Activated naive CD4-positive, alpha-beta T cell treated with anti-CD3 and anti-CD28 coated beads, Interleukin-2, amount 50 U/mL, for 24 hours (primary cell): ENCODE measurements at regions not wholly inside any gene's neighbourhood (a gene's known extent, or its start where the extent isn't known, plus 50 kb on each side); places are given as distances from the start of the nearest gene placed in this dataset.

Experiments used
- H3K27ac Mint-ChIP-seq: one replicate; pipeline ENCODE4 v1.8.0; 2021; ENCODE audit warnings: mild to moderate bottlenecking, mixed read lengths
- H3K27me3 Mint-ChIP-seq: one replicate; pipeline ENCODE4 v1.8.0; 2021; ENCODE audit warnings: mixed read lengths
- H3K36me3 Mint-ChIP-seq: one replicate; pipeline ENCODE4 v1.8.0; 2021; ENCODE audit warnings: mixed read lengths
- H3K4me1 Mint-ChIP-seq: one replicate; pipeline ENCODE4 v1.8.0; 2021; ENCODE audit warnings: mixed read lengths
- H3K4me3 Mint-ChIP-seq: one replicate; pipeline ENCODE4 v1.8.0; 2021; ENCODE audit warnings: mild to moderate bottlenecking, mixed read lengths
- H3K9me3 Mint-ChIP-seq: one replicate; pipeline ENCODE4 v1.8.0; 2021; ENCODE audit warnings: mixed read lengths

DNA sequence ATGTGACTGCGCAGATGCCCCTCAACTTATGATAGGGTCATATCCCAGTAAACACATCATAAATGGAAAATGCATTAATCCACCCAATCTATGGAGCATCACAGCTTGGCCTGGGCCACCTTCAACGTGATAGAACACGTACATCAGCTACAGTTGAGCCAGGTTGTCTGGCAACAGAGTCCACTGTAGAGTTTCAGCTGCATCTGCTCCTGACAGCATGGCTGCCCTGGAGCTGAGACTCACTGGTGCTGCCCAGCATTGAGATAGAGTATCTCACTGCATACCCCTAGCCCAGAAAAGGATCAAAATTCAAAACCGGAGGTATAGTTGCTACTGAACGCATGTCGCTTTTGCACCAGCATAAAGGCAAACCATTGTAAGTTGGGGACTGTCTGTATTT lies 437.7 kb upstream of the MKI67 start:
- Mint-ChIP-seq H3K27ac (no peak overlapping the region), H3K4me3 (no peak overlapping the region), H3K36me3 (no peaks in the 10 kb centered on the region), H3K4me1 (no peaks in the 10 kb centered on the region), H3K27me3 (peaks cover 2% of the 10 kb centered on the region), H3K9me3 (peaks cover 11% of the 10 kb centered on the region)

DNA sequence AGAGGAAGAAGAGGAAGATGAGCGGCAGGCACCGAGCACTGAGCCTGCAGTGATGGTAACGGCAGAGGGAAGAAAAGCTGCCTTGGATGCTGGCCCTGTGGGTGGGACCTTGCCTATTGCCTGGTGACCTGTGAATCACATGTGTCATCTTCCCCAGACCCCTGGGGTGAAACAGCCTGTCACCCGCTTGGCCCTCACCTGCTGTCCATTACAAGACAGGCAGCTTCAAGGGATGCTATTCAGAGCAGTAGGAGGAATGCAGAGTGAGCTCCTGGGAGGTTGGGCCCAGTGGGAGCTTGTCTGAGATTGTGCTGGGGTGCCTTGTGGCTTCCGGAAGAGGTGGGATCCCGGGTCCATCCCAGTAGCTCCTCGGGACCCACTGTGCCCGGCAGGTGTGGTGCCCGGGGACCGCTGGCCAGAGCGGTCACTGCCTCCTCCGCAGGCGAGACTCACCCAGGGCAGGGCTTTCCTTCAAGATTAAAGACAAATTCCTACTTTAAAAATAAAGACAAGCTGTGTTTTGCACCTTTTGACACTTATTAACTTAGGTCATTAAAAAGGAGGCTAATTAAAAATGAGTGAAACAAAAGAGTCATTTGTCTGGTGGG lies 440.2 kb upstream of the MKI67 start:
- H3K4me3 Mint-ChIP-seq, result no peak overlapping the region
- no peak overlapping the region for H3K27ac Mint-ChIP-seq
- H3K27me3 Mint-ChIP-seq, result peaks cover 2% of the 10 kb centered on the region
- no peaks in the 10 kb centered on the region for H3K4me1 Mint-ChIP-seq
- peaks cover 11% of the 10 kb centered on the region for H3K9me3 Mint-ChIP-seq
- H3K36me3 Mint-ChIP-seq, result no peaks in the 10 kb centered on the region

DNA sequence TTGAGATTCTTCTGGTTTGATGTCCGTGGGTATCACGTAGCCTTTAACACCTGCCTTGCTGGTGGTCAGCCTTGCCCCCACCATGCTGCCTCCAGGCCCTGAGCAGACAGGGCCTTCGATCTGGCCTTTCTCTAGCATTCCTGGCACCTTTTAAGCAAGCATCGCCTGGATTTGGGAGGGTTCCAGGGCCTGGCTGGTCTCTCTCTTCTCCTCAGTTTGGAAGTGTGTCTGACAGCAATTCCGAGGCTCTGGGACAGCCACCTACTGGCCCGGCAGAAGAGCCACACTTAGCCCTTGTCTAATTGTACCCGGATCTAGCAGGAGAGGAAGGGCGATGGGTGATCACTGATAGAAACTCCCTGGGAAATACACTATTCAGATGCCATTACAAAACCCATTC lies 441.3 kb upstream of the MKI67 start:
- Mint-ChIP-seq H3K27ac (no peak overlapping the region), H3K4me1 (no peaks in the 10 kb centered on the region), H3K9me3 (peaks cover under 1% of the 10 kb centered on the region), H3K27me3 (no peaks in the 10 kb centered on the region), H3K4me3 (no peak overlapping the region), H3K36me3 (no peaks in the 10 kb centered on the region)

DNA sequence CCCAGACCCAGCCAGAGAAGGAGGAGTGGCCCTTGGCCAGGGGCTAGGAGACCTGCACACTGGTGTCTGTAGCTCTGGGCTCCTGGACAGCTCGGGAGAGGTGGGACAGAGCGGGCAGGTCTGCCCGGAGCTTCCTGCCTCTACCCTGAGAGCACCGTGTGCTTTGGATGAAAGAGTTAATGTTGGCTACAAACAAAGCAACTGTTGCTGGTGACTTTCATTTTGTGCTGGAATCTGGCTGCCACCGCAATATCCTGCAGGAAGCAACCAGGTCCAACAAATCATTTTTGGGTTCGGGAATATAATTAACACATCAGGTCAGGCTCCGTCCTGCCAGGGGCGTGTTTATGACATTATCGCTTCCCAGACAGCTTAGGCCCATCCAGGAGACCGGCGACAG lies 441.8 kb upstream of the MKI67 start:
- Mint-ChIP-seq H3K9me3 (no peaks in the 10 kb centered on the region), H3K27me3 (no peaks in the 10 kb centered on the region), H3K4me3 (no peak overlapping the region), H3K36me3 (no peaks in the 10 kb centered on the region), H3K4me1 (no peaks in the 10 kb centered on the region), H3K27ac (no peak overlapping the region)

DNA sequence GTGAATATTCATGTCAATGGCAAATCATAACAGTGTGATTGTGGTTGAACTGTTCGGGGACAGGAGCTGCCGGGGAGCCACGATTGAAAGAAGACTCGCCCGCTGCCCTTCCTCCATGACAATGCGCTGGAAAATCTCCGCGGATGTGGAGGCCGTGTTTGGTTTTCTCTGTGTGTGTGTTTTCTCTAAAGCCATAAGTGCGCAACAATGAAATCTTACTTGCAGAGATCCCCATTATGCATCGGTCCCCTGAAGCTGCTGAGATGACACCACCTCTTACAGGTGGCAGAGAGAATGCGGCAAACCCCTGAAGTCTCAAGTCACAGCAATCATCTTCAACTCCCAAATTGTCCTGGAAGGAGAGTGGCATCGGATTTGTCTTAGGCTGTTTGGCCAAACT lies 442.3 kb upstream of the MKI67 start:
- H3K9me3 Mint-ChIP-seq, result no peaks in the 10 kb centered on the region
- no peaks in the 10 kb centered on the region for H3K4me1 Mint-ChIP-seq
- no peak overlapping the region for H3K4me3 Mint-ChIP-seq
- no peaks in the 10 kb centered on the region for H3K36me3 Mint-ChIP-seq
- no peak overlapping the region for H3K27ac Mint-ChIP-seq
- H3K27me3 Mint-ChIP-seq, result no peaks in the 10 kb centered on the region

DNA sequence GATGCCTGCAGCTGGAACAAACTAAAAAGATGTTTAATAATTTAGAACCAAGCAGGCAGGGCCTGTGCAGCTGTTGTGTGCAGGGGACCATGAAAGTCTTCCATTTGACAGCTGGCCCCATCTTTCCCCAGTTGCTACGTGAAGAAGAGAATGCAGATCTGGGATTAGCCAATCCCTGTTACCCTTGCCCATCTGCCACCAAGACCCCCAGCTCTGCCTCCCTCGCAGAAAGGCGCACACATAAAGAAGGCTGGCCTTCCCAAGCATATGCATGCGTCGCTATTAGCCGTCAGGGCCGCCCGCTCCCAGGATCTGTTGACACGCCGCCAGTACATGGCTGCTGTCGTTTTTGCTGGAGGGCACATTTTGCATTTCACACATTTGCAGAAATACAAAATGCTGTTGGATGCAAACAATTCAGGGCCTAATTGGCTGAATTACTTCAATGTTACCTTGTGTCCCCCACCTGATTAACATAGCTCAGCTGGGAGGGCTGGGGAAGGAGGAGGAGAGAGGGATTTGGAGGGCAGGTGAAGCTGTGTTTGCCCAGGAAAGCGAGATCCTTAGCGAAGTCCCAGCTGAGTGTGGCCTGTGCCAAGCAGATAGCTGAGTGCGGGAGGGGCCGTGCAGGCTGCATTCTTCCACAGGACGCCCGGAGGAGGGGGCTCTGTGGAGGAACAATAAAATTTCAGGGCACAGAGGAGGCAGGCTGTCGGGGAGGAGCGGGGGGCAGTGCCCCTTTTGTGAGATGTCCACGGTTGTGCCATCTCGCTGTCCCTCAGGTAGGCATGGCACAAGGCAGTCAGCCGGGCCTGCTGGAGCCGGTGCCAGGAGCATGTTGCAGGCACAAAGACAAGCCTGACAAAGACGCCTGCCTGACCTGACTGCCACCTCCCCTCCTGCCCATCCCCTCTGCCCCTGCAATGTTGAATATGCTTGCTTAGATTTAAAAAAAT lies 443.0 kb upstream of the MKI67 start:
- Mint-ChIP-seq H3K27me3 (no peaks in the 10 kb centered on the region), H3K4me1 (no peaks in the 10 kb centered on the region), H3K27ac (no peak overlapping the region), H3K36me3 (no peaks in the 10 kb centered on the region), H3K4me3 (no peak overlapping the region), H3K9me3 (no peaks in the 10 kb centered on the region)

DNA sequence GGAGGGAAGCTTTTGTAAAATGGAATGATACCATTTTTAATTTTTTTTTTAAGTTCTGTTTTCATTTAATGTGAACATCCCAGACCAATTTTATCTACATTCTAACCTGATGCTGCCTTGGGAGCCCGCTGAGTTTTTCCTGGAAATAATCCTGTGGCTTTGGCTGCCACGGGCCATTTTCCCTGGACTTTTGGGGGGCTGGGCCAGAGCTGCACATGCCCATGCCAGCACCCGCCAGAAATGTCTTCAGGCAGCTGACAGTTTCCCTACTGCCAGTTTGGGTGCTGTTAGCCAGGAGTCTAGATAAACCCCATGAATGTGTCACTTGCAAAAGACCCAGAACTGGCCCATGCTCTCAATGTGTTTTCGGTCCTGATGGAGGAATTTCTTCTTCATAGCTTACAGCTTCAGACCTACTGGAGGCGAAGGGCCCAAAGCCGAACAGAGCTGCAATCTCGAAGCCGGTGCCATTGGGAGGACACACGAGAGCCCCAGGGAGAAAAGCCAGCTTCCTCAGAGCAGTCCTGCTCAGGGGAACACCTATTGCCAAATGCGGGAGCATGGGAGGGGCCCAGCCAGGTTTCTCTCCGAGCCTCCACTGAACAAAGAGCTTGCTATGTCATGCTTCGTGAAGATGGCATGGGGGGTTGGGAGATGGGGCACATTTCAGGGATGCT lies 444.2 kb upstream of the MKI67 start:
- no peaks in the 10 kb centered on the region for H3K9me3 Mint-ChIP-seq
- no peaks in the 10 kb centered on the region for H3K4me1 Mint-ChIP-seq
- H3K36me3 Mint-ChIP-seq, result no peaks in the 10 kb centered on the region
- no peak overlapping the region for H3K4me3 Mint-ChIP-seq
- H3K27me3 Mint-ChIP-seq, result no peaks in the 10 kb centered on the region
- H3K27ac Mint-ChIP-seq, result no peak overlapping the region

DNA sequence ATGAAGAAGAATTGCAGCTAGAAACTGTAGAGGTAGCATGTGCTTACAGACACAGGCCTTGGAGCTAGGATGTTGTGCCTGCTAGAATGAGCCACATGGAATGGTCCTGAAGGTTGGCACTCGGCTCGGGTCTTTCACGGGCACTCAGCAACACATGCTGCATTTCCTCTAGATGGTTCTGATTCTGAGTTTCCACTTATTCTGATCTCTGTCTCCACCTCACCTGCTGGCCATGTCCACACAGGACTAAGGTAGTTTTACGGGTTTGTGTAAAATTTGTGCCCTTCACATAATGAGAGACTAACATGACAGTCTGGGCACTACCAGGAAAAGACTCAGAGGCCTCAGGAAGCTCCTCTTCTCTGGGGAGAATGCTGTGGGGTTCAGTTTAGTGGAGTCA lies 444.8 kb upstream of the MKI67 start:
- Mint-ChIP-seq H3K4me1 (no peaks in the 10 kb centered on the region), H3K27me3 (no peaks in the 10 kb centered on the region), H3K36me3 (no peaks in the 10 kb centered on the region), H3K27ac (no peak overlapping the region), H3K9me3 (no peaks in the 10 kb centered on the region), H3K4me3 (no peak overlapping the region)

DNA sequence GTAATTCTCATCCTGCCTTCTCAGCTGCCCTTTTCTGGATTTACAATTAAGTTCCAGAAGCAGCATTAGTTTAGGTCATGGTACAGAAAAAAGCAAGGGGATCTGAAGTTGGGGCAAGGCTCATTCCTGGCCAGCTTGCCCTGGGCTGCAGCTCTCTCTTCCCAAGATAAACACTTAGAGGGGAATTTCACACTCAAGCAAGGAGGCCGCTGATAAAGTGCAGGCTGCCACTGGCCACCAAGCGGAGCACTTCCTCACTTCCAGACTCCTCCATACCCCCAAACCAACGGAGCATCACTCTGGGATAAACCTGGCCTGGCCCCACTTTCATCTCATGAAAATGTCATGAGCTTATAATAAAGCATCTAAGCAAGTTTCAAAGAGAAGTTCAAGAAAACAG lies 445.5 kb upstream of the MKI67 start:
- Mint-ChIP-seq H3K4me3 (no peak overlapping the region), H3K4me1 (no peaks in the 10 kb centered on the region), H3K9me3 (no peaks in the 10 kb centered on the region)

DNA sequence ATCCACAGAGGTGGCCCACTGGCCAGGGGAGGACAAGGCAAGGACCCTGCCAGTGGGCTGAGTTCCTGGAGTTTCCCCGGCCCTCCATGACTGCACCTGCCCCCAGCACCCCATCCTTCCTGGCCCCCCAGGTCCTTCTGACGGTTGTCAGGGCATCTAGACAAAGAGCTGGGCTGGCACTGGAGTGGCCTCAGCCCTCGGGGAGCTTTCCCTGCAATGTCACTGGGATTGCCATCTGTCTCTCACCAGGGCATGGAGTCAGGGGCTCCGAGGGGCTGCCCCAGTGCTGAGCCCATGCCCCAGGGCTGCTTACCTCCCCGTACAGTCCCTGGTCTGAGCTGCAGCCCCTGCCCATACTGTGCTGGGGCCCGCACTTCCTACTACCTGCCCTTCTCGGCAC lies 446.5 kb upstream of the MKI67 start:
- no peaks in the 10 kb centered on the region for H3K36me3 Mint-ChIP-seq
- no peaks in the 10 kb centered on the region for H3K9me3 Mint-ChIP-seq
- H3K4me3 Mint-ChIP-seq, result no peak overlapping the region
- no peak overlapping the region for H3K27ac Mint-ChIP-seq
- H3K27me3 Mint-ChIP-seq, result no peaks in the 10 kb centered on the region
- no peaks in the 10 kb centered on the region for H3K4me1 Mint-ChIP-seq

More for the DNA sequence above, 445.5 kb upstream of the MKI67 start:
- Mint-ChIP-seq H3K27me3 (no peaks in the 10 kb centered on the region), H3K36me3 (no peaks in the 10 kb centered on the region), H3K27ac (no peak overlapping the region)

DNA sequence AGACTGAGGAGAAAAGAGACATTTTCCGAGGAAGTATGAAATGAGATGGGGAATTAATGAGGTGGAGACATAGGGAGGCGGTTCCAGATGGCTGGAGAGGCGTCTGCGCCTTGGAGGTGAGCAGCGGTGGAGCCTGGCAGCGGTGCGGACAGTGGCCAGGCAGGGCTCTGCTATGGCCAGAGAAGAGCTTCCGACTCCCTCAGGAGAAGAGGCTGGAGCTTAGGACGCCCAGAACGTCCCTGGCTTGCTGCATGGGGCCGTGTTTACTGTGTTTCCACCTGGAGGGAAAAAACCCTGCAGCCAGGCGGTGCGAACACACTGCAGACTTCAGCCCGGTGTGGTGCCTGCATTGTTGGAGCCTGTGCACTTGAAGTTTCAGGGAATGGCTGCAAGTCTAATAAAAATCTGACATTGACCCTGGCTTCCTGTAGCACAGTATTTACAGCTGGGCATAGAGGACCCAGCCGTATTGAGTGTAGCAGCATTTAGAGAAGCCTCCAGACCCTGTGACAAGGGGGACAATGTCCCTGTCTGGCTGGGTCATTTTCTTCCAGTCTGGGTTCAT lies 447.1 kb upstream of the MKI67 start:
- H3K4me1 Mint-ChIP-seq, result no peaks in the 10 kb centered on the region
- H3K4me3 Mint-ChIP-seq, result no peak overlapping the region
- no peaks in the 10 kb centered on the region for H3K36me3 Mint-ChIP-seq
- no peaks in the 10 kb centered on the region for H3K9me3 Mint-ChIP-seq
- H3K27me3 Mint-ChIP-seq, result no peaks in the 10 kb centered on the region
- H3K27ac Mint-ChIP-seq, result no peak overlapping the region

DNA sequence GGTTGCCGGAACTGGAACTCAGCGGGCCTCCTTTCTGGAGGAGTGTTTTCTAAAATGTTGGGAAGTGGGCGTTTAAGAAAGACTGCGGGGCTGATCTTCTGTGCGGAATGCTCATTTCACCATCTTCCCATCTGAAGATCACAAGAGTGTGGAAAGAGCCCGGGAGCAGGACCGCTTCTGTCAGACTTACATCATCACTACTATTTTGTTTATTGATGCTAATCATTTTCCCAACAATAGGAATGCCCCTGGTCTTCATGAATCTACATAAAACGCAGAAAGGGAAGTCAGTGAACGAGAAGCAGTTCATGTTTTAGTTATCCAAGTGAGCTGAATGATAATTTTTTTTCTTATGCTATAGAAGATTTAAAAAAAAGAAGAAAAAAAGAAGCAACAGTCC lies 447.8 kb upstream of the MKI67 start:
- H3K9me3 Mint-ChIP-seq, result no peaks in the 10 kb centered on the region
- no peak overlapping the region for H3K4me3 Mint-ChIP-seq
- H3K27me3 Mint-ChIP-seq, result no peaks in the 10 kb centered on the region
- no peak overlapping the region for H3K27ac Mint-ChIP-seq
- H3K4me1 Mint-ChIP-seq, result no peaks in the 10 kb centered on the region
- H3K36me3 Mint-ChIP-seq, result no peaks in the 10 kb centered on the region

DNA sequence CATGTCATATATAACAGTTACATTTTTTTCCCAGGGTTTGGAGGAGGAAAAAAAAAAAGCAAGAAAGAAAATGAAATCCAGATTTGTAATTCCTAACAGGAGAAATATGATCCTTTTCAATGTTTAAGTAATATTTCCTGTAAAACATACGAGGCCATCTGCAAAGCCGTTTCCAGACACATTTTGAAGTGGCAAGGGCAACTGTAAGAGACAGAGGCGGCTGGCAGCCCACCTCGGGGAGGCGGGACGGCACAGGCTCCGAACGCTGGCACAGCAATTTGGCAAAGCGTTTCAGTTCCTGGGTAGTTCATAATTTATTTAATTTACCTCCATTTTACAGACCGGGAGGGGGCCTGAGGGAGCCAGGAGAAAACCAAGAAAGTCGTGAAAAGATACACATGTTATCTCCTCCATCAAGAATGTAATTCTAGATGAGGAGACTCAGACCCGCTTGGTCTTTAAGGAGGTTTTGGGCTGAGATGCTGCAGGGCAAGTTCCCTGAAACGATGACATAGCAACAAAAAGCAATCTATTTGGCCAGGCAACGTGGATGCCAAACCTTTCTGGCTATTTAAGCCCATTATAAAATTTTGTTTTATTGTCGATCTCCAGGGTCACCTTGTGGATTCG lies 448.5 kb upstream of the MKI67 start:
- Mint-ChIP-seq H3K9me3 (no peaks in the 10 kb centered on the region), H3K27me3 (no peaks in the 10 kb centered on the region), H3K27ac (no peak overlapping the region), H3K4me3 (no peak overlapping the region), H3K4me1 (no peaks in the 10 kb centered on the region), H3K36me3 (no peaks in the 10 kb centered on the region)

DNA sequence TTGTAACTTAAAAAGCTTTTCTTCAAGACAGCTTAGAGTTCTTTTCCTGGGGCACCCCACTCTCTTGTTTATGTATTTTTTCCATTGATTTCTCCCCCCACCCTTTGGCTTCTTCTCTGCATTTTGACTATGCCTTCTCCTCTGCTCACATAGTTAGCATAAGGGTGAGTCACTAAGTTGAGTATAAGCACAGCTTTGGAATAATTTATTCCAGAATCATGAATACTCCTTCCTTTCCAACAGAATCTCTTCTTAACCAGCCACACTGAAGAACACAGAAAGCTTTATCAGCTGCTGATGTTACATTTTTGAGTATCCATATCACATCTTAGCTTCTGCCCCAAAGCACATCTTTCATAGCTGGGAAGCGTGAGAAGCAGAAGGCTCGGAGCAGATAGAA lies 449.5 kb upstream of the MKI67 start:
- Mint-ChIP-seq H3K4me3 (no peak overlapping the region), H3K4me1 (no peaks in the 10 kb centered on the region), H3K9me3 (no peaks in the 10 kb centered on the region), H3K27me3 (peaks cover 2% of the 10 kb centered on the region), H3K27ac (no peak overlapping the region), H3K36me3 (no peaks in the 10 kb centered on the region)

DNA sequence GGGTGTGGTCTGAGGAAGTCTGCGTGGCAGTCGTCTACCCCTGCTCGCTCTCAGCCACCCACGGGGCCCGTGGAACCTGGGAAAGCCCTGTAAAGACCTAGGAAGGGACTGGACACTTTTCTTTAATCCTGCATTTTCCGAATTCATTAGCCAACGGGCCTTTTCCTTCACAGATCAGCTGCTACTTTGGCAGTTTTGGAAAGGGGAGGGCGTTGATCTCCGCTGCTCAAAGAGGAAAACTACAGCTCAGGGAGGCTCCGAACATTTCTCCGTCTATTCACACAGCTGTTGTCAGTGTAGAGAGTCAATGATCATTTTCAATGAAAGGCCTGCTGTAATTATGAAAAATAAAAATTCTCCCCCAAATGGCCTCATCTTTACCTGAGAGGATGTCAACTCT lies 450.1 kb upstream of the MKI67 start:
- H3K27me3 Mint-ChIP-seq, result peaks cover 2% of the 10 kb centered on the region
- H3K4me1 Mint-ChIP-seq, result no peaks in the 10 kb centered on the region
- no peaks in the 10 kb centered on the region for H3K9me3 Mint-ChIP-seq
- H3K27ac Mint-ChIP-seq, result no peak overlapping the region
- no peak overlapping the region for H3K4me3 Mint-ChIP-seq
- no peaks in the 10 kb centered on the region for H3K36me3 Mint-ChIP-seq
